Stimulated activated CD4-positive, alpha-beta T cell treated with anti-CD3 and anti-CD28 coated beads, Interleukin-4, amount 100 ng/mL, for 48 hours (primary cell): ENCODE measurements at regions not wholly inside any gene's neighbourhood (a gene's known extent, or its start where the extent isn't known, plus 50 kb on each side); places are given as distances from the start of the nearest gene placed in this dataset.
"Not testable (repeated sequence)": the region's sequence is repeated elsewhere in the genome, so short reads cannot be mapped to it uniquely, and the experiment has no call there.

Source experiments
- DNase-seq, 2 donors: peaks; one replicate each; pipeline ENCODE4 v3.0.0-alpha.2; 2020; ENCODE audit warnings: low read depth in 2 of 2

- no peak for DNase-seq
These were observed 276.0 kb downstream of the ADGRD1 start for GRCh38 chr12:131229426-131230339.

- DNase-seq: no peak
These were observed 276.8 kb downstream of the ADGRD1 start for GRCh38 chr12:131230340-131231031.

- DNase-seq: no peak
These were observed 277.6 kb downstream of the ADGRD1 start for GRCh38 chr12:131231032-131231980.

- DNase-seq: no peak
These were observed 278.3 kb downstream of the ADGRD1 start for GRCh38 chr12:131232036-131232435.

GRCh38 chr12:131232872-131233271 is 279.2 kb downstream of the ADGRD1 start:
- DNase-seq: not testable (repeated sequence)

GRCh38 chr12:131233850-131234789 is 280.4 kb downstream of the ADGRD1 start:
- not testable (repeated sequence) for DNase-seq

- DNase-seq: not testable (repeated sequence)
These were observed 281.1 kb downstream of the ADGRD1 start for GRCh38 chr12:131234841-131235271.

GRCh38 chr12:131235871-131236271 is 282.2 kb downstream of the ADGRD1 start:
- no peak for DNase-seq

GRCh38 chr12:131239384-131240094 is 285.8 kb downstream of the ADGRD1 start:
- DNase-seq: no peak

GRCh38 chr12:131241517-131241916 is 287.8 kb downstream of the ADGRD1 start:
- DNase-seq: no peak

- DNase-seq: peak in 1 of 2 donors; percentile 19
These were observed 289.2 kb downstream of the ADGRD1 start for GRCh38 chr12:131242741-131243496.

- DNase-seq: not testable (repeated sequence)
These were observed 290.5 kb downstream of the ADGRD1 start for GRCh38 chr12:131244157-131244688.

- DNase-seq: not testable (repeated sequence)
These were observed 291.5 kb downstream of the ADGRD1 start for GRCh38 chr12:131245161-131245560.

GRCh38 chr12:131245564-131246355 is 292.1 kb downstream of the ADGRD1 start:
- no peak for DNase-seq

GRCh38 chr12:131247026-131247725 is 293.5 kb downstream of the ADGRD1 start:
- not testable (repeated sequence) for DNase-seq

- DNase-seq: not testable (repeated sequence)
These were observed 294.2 kb downstream of the ADGRD1 start for GRCh38 chr12:131247875-131248274.
